SK-N-SH treated with all-trans-retinoic acid at 6 μM for 48 hours (cell line): ENCODE measurements at regions not wholly inside any gene's neighbourhood (a gene's known extent, or its start where the extent isn't known, plus 50 kb on each side); places are given as distances from the start of the nearest gene placed in this dataset.
"Not testable (repeated sequence)": the region's sequence is repeated elsewhere in the genome, so short reads cannot be mapped to it uniquely, and the experiment has no call there.

Experiments used
- ATAC-seq: fragments of 200-7000 bp; cut with Tn5 transposase; 3 replicates; pipeline ENCODE4 v1.9.1; 2020; ENCODE audit warnings: mild to moderate bottlenecking, moderate library complexity
- ARNTL ChIP-seq: fragments of 450-650 bp; formaldehyde crosslinking; IDR thresholded peaks from 2 replicates; pipeline ENCODE4 v1.5.0; 2020; ENCODE audit warnings: low read depth, mild to moderate bottlenecking, moderate library complexity, borderline replicate concordance
- CSDC2 ChIP-seq: fragments of 250-450 bp; sonication (Bioruptor Pico); IDR thresholded peaks from 2 replicates; pipeline ENCODE4 v1.5.0; 2020; ENCODE audit warnings: mild to moderate bottlenecking, moderate library complexity
- GLIS3 ChIP-seq: fragments of 250-450 bp; sonication (Bioruptor Pico); IDR thresholded peaks from 2 replicates; pipeline ENCODE4 v1.5.0; 2020; ENCODE audit warnings: mild to moderate bottlenecking, moderate library complexity
- OSR1 ChIP-seq: fragments of 250-450 bp; sonication (Bioruptor Pico); IDR thresholded peaks from 2 replicates; pipeline ENCODE4 v1.8.0; 2022; ENCODE audit warnings: moderate library complexity, mild to moderate bottlenecking, inconsistent platforms
- PATZ1 ChIP-seq: fragments of 250-450 bp; sonication (Bioruptor Pico); IDR thresholded peaks from 2 replicates; pipeline ENCODE4 v1.8.0; 2020; ENCODE audit warnings: mild to moderate bottlenecking, moderate library complexity, borderline replicate concordance
- POU6F1 ChIP-seq: fragments of 250-450 bp; sonication (Bioruptor Pico); IDR thresholded peaks from 2 replicates; pipeline ENCODE4 v1.8.0; 2021; ENCODE audit warnings: low read depth, mild to moderate bottlenecking, moderate library complexity, borderline replicate concordance
- TCF4 ChIP-seq: fragments of 250-450 bp; sonication (Bioruptor Pico); IDR thresholded peaks from 2 replicates; pipeline ENCODE4 v1.8.0; 2021; ENCODE audit warnings: mild to moderate bottlenecking, moderate library complexity, borderline replicate concordance
- ZC3H10 ChIP-seq: fragments of 250-450 bp; sonication (Bioruptor Pico); IDR thresholded peaks from 2 replicates; pipeline ENCODE4 v1.5.1; 2021; ENCODE audit warnings: mild to moderate bottlenecking, moderate library complexity
- ZFP30 ChIP-seq: fragments of 450-650 bp; formaldehyde crosslinking; IDR thresholded peaks from 2 replicates; pipeline ENCODE4 v1.5.0; 2022; ENCODE audit warnings: mild to moderate bottlenecking, moderate library complexity
- ZNF565 ChIP-seq: fragments of 450-650 bp; formaldehyde crosslinking; conservative IDR thresholded peaks from 2 replicates; pipeline ENCODE4 v1.5.0; 2020; ENCODE audit warnings: low read depth, mild to moderate bottlenecking, moderate library complexity
- ZNF8 ChIP-seq: fragments of 450-650 bp; formaldehyde crosslinking; IDR thresholded peaks from 2 replicates; pipeline ENCODE4 v1.5.0; 2020; ENCODE audit warnings: mild to moderate bottlenecking, moderate library complexity
- TF ChIP-seq, protein P1 (sequence below): fragments of 250-450 bp; sonication (Bioruptor Pico); IDR thresholded peaks from 2 replicates; pipeline ENCODE4 v1.5.1; 2020; ENCODE audit warnings: low read depth, mild to moderate bottlenecking, moderate library complexity
- TF ChIP-seq, protein P2 (sequence below): fragments of 250-450 bp; sonication (Bioruptor Pico); IDR thresholded peaks from 2 replicates; pipeline ENCODE4 v1.5.0; 2020; ENCODE audit warnings: mild to moderate bottlenecking, moderate library complexity

- TF ChIP-seq POU6F1 (no peak), ZNF565 (CRISPR knock-in tag) (no peak), OSR1 (CRISPR knock-in tag) (no peak), CSDC2 (CRISPR knock-in tag) (no peak), ARNTL (CRISPR knock-in tag) (no peak), ZNF8 (CRISPR knock-in tag) (no peak), TCF4 (CRISPR knock-in tag) (no peak), GLIS3 (CRISPR knock-in tag) (no peak), ZFP30 (CRISPR knock-in tag) (no peak)
- TF ChIP-seq, protein P1, sequence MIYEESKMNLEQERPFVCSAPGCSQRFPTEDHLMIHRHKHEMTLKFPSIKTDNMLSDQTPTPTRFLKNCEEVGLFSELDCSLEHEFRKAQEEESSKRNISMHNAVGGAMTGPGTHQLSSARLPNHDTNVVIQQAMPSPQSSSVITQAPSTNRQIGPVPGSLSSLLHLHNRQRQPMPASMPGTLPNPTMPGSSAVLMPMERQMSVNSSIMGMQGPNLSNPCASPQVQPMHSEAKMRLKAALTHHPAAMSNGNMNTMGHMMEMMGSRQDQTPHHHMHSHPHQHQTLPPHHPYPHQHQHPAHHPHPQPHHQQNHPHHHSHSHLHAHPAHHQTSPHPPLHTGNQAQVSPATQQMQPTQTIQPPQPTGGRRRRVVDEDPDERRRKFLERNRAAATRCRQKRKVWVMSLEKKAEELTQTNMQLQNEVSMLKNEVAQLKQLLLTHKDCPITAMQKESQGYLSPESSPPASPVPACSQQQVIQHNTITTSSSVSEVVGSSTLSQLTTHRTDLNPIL (CRISPR knock-in tag) = no peak
- TF ChIP-seq, protein P2, sequence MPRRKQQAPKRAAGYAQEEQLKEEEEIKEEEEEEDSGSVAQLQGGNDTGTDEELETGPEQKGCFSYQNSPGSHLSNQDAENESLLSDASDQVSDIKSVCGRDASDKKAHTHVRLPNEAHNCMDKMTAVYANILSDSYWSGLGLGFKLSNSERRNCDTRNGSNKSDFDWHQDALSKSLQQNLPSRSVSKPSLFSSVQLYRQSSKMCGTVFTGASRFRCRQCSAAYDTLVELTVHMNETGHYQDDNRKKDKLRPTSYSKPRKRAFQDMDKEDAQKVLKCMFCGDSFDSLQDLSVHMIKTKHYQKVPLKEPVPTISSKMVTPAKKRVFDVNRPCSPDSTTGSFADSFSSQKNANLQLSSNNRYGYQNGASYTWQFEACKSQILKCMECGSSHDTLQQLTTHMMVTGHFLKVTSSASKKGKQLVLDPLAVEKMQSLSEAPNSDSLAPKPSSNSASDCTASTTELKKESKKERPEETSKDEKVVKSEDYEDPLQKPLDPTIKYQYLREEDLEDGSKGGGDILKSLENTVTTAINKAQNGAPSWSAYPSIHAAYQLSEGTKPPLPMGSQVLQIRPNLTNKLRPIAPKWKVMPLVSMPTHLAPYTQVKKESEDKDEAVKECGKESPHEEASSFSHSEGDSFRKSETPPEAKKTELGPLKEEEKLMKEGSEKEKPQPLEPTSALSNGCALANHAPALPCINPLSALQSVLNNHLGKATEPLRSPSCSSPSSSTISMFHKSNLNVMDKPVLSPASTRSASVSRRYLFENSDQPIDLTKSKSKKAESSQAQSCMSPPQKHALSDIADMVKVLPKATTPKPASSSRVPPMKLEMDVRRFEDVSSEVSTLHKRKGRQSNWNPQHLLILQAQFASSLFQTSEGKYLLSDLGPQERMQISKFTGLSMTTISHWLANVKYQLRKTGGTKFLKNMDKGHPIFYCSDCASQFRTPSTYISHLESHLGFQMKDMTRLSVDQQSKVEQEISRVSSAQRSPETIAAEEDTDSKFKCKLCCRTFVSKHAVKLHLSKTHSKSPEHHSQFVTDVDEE = no peak
- no peak for ATAC-seq
These were observed 60.1 kb upstream of the XAGE1B start for GRCh38 chrX:52576946-52577345.

- TF ChIP-seq OSR1 (CRISPR knock-in tag) (no peak), CSDC2 (CRISPR knock-in tag) (no peak), ZC3H10 (CRISPR knock-in tag) (no peak), PATZ1 (CRISPR knock-in tag) (no peak)
- TF ChIP-seq, protein P2 = no peak
- TF ChIP-seq, all 23 proteins: peak for 0
- no peak for ATAC-seq
These were observed 59.6 kb upstream of the XAGE1B start for GRCh38 chrX:52576474-52576873.

GRCh38 chrX:52574416-52575275 is 57.8 kb upstream of the XAGE1B start:
- peak; percentile 89 for ATAC-seq

DNA sequence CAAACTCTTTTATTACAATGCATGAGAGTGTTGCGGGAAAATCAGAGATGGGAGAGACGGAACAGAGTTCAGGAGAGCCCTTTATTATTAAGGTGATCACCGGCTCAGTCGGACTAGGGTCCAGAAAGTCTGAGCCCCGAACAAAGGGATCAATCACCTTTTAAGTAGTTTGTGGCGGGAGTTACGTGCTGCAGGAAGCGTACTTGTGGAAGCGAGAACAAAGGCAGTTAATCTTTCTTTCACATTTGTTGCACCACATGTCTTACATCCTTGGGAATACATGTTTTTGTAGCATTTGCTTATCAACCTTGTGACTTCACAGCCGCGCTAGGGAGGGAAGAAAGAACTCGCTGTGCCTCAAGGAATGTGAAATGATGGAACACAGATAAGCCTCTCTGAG is 51.3 kb upstream of the XAGE1B start:
- not testable (repeated sequence) for ATAC-seq

More at GRCh38 chrX:52574416-52575275, 57.8 kb upstream of the XAGE1B start:
- TF ChIP-seq TCF4 (CRISPR knock-in tag) = no peak
- TF ChIP-seq ARNTL (CRISPR knock-in tag) = no peak
